ENCODE measurements at regions not wholly inside any gene's neighbourhood (a gene's known extent, or its start where the extent isn't known, plus 50 kb on each side); places are given as distances from the start of the nearest gene placed in this dataset.

DNA sequence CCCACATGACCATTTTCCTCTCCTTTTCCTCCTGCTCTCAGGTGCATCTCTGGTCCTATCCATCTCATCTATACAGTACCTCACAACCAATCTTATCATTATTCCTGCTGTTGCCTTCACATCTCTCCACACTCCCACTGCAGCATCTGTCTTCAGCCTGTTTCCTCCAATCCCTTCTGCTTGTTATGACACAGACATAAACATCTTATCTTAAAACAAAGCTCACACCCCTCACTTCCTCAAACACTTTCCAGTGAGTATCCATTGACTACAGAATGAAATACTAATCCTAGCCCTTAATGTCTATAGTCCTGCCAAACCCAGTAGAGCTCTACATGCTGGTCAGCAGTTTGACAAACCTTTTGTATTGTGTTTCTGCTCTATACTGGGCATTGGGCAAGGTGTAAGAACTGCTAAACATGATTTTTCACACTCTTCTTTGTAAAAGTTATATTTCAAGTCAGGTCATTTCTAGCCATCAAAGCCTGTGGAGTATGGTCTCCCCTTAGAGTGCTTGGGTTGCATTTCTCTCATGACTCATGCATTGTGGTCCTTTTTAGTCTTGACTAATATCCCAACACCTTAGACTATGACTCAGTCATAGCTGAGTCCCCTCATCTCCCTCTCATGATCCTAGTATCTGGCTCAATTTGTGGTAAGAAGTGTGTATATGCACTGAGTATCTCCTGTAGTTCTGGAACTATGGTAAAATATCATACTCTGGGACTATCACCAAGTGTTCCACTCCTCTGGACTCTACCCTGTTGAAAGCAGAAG lies 187.0 kb downstream of the CYRIA start:
- TF ChIP-seq ZNF70 (CRISPR knock-in tag; IDR thresholded peaks at IDR 0.05): no peak
- TF ChIP-seq, protein P1, sequence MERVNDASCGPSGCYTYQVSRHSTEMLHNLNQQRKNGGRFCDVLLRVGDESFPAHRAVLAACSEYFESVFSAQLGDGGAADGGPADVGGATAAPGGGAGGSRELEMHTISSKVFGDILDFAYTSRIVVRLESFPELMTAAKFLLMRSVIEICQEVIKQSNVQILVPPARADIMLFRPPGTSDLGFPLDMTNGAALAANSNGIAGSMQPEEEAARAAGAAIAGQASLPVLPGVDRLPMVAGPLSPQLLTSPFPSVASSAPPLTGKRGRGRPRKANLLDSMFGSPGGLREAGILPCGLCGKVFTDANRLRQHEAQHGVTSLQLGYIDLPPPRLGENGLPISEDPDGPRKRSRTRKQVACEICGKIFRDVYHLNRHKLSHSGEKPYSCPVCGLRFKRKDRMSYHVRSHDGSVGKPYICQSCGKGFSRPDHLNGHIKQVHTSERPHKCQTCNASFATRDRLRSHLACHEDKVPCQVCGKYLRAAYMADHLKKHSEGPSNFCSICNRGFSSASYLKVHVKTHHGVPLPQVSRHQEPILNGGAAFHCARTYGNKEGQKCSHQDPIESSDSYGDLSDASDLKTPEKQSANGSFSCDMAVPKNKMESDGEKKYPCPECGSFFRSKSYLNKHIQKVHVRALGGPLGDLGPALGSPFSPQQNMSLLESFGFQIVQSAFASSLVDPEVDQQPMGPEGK (CRISPR knock-in tag; IDR thresholded peaks at IDR 0.05; ENCODE audit: borderline replicate concordance): no peak
- TF ChIP-seq CSDC2 (CRISPR knock-in tag; IDR thresholded peaks at IDR 0.05): no peak
- TF ChIP-seq ESRRG (CRISPR knock-in tag; IDR thresholded peaks at IDR 0.05): no peak
- no peak for TF ChIP-seq ZFP3 (CRISPR knock-in tag; IDR thresholded peaks at IDR 0.05)
- TF ChIP-seq, protein P2, sequence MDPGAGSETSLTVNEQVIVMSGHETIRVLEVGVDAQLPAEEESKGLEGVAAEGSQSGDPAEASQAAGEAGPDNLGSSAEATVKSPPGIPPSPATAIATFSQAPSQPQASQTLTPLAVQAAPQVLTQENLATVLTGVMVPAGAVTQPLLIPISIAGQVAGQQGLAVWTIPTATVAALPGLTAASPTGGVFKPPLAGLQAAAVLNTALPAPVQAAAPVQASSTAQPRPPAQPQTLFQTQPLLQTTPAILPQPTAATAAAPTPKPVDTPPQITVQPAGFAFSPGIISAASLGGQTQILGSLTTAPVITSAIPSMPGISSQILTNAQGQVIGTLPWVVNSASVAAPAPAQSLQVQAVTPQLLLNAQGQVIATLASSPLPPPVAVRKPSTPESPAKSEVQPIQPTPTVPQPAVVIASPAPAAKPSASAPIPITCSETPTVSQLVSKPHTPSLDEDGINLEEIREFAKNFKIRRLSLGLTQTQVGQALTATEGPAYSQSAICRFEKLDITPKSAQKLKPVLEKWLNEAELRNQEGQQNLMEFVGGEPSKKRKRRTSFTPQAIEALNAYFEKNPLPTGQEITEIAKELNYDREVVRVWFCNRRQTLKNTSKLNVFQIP (CRISPR knock-in tag; IDR thresholded peaks at IDR 0.05; ENCODE audit: borderline replicate concordance, low read depth): no peak
- no peak for TF ChIP-seq RARB (CRISPR knock-in tag; IDR thresholded peaks at IDR 0.05)
- TF ChIP-seq GLIS3 (CRISPR knock-in tag; IDR thresholded peaks at IDR 0.05): no peak
